ENCODE measurements at regions not wholly inside any gene's neighbourhood (a gene's known extent, or its start where the extent isn't known, plus 50 kb on each side); places are given as distances from the start of the nearest gene placed in this dataset.

DNA sequence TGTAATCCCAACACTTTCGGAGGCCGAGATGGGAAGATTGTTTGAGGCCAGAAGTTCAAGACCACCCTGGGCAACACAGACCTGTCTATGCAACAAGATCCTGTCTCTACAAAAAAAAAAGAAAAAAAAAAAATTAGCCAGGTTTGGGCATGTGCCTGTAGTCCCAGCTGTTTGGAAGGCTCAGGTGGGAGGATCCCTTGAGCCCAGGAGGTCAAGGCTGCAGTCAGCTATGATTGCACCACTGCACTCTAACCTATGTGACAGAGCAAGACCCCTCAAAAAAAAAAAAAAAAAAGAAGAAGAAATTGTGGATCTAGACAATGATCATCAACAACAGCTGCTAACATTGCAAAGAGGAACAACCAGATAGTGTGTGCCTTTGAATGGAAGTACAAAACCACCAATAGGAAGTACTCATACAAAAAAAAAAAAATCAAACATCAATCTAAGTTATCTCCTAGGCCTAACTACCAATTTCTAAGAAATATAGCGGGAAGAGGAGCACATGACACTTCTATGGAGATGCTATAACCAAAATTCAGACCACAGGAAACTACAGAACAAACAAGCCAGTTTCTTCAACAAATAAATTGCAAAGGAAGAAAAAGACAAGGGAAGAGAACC is 258.7 kb downstream of the MRTFB start:
- no peak for DNase-seq (ENCODE audit: extremely low read depth, low read depth)
- no peak overlapping the region for H3K4me3 ChIP-seq (replicated peaks; ENCODE audit: low read depth, low read length)
- TF ChIP-seq, protein P1, sequence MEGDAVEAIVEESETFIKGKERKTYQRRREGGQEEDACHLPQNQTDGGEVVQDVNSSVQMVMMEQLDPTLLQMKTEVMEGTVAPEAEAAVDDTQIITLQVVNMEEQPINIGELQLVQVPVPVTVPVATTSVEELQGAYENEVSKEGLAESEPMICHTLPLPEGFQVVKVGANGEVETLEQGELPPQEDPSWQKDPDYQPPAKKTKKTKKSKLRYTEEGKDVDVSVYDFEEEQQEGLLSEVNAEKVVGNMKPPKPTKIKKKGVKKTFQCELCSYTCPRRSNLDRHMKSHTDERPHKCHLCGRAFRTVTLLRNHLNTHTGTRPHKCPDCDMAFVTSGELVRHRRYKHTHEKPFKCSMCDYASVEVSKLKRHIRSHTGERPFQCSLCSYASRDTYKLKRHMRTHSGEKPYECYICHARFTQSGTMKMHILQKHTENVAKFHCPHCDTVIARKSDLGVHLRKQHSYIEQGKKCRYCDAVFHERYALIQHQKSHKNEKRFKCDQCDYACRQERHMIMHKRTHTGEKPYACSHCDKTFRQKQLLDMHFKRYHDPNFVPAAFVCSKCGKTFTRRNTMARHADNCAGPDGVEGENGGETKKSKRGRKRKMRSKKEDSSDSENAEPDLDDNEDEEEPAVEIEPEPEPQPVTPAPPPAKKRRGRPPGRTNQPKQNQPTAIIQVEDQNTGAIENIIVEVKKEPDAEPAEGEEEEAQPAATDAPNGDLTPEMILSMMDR (IDR thresholded peaks at IDR 0.05; ENCODE audit: low read depth, low read length, missing control alignments) = no peak

DNA sequence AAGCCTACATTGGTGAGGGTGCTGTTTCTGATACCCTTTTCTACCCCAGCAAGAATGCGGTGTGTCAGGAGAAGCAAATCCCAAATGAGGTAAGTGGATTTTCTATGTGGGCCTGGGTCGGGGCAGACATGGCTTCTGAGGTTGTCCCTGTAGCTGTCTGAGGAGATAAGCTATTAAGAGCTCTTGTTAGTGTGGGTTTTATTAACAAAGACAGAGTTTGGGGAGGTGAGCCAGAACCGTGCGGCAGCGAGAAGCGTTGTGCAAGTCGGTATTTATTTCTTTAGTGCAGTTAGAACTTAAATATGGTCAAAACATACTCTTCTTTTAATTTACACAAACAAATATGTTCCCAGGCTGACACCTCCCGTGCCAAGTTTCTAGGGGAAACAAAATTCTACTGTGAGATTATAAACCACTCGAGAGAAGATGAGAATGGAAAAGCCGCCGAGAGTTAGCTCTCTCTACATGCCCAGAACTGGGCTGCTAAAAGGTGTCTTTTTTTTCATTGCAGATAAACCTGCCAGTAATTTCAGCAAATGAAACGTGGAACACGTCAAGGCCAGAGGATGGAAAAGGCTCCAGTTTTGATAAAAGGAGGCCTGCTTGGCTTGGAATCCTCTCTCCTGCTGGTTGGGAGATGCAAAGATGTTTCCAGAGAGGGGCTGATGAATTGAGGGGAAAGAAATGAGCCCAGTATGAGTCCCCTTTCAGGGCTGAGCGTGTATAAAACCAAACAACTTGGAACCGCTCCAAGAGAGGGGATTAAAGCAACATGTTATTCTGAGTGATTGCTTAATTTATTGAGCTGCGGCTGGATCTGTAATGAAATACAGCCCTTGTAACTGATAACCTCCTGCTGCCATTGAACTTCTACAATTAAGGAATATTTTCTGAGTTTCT is 254.6 kb downstream of the MRTFB start:
- TF ChIP-seq, protein P1 (IDR thresholded peaks at IDR 0.05; ENCODE audit: low read depth, low read length, missing control alignments) = no peak
- no peak for DNase-seq (ENCODE audit: extremely low read depth, low read depth)
- no peak overlapping the region for H3K4me3 ChIP-seq (replicated peaks; ENCODE audit: low read depth, low read length)

- DNase-seq (ENCODE audit: extremely low read depth, low read depth) = no peak
- H3K4me3 ChIP-seq (replicated peaks; ENCODE audit: low read depth, low read length) = no peak overlapping the region
- TF ChIP-seq, protein P1 (IDR thresholded peaks at IDR 0.05; ENCODE audit: low read depth, low read length, missing control alignments) = no peak
These were observed 253.5 kb downstream of the MRTFB start for GRCh38 chr16:14324581-14324980.

GRCh38 chr16:14322186-14322585 is 251.1 kb downstream of the MRTFB start:
- DNase-seq (ENCODE audit: extremely low read depth, low read depth) = no peak
- H3K4me3 ChIP-seq (replicated peaks; ENCODE audit: low read depth, low read length) = no peak overlapping the region
- TF ChIP-seq, protein P1 (IDR thresholded peaks at IDR 0.05; ENCODE audit: low read depth, low read length, missing control alignments) = no peak

DNA sequence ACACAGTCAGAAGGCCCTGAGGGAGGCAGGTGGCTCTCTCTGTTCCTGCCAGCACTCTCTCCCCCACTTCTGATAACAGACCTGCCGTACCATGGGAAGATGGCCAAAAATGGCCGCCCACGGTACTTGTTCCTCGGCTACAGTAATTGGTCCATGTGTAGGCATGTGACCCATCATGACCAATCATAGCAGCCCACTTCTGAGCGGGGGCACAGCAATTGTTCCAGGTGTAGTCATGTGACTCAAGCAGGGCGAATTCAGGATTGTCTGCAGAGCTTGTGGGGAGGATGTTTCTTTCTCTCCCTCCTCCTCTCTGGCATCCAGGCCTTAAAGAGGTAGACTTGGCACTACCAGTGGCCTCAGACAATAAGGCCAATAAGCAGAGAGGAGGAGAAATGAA is 250.4 kb downstream of the MRTFB start:
- TF ChIP-seq, protein P1 (IDR thresholded peaks at IDR 0.05; ENCODE audit: low read depth, low read length, missing control alignments) = no peak
- no peak for DNase-seq (ENCODE audit: extremely low read depth, low read depth)

GRCh38 chr16:14320406-14320805 is 249.3 kb downstream of the MRTFB start:
- H3K4me3 ChIP-seq (replicated peaks; ENCODE audit: low read depth, low read length) = no peak overlapping the region
- TF ChIP-seq, protein P1 (IDR thresholded peaks at IDR 0.05; ENCODE audit: low read depth, low read length, missing control alignments) = no peak
- no peak for DNase-seq (ENCODE audit: extremely low read depth, low read depth)

More for the DNA sequence above, 250.4 kb downstream of the MRTFB start:
- no peak overlapping the region for H3K4me3 ChIP-seq (replicated peaks; ENCODE audit: low read depth, low read length)

All from HFF-Myc (cell line).